K562 (cell line): ENCODE measurements at regions not wholly inside any gene's neighbourhood (a gene's known extent, or its start where the extent isn't known, plus 50 kb on each side); places are given as distances from the start of the nearest gene placed in this dataset.

ENCODE experiments used
- ARID1B ChIP-seq: fragments of 450-650 bp; IDR thresholded peaks from 2 replicates; pipeline ENCODE4 v1.6.1; 2016; ENCODE audit warnings: antibody characterized with exemption, mild to moderate bottlenecking, inconsistent platforms
- EP300 ChIP-seq: IDR thresholded peaks from 2 replicates; pipeline ENCODE4 v1.6.1; 2012; ENCODE audit warnings: low read length, improper control_type of control experiment
- ETV1 ChIP-seq: fragments of 450-650 bp; conservative IDR thresholded peaks from 2 replicates; pipeline ENCODE4 v1.6.1; 2016; ENCODE audit warnings: missing genetic modification characterization, control low read depth, low read depth, missing compliant biosample characterization
- HDAC8 ChIP-seq: fragments of 450-650 bp; IDR thresholded peaks from 2 replicates; pipeline ENCODE4 v1.6.1; 2016; ENCODE audit warnings: mild to moderate bottlenecking, missing genetic modification characterization, moderate library complexity, missing compliant biosample characterization
- IRF9 ChIP-seq: fragments of 450-650 bp; IDR thresholded peaks from 2 replicates; pipeline ENCODE4 v1.6.1; 2016; ENCODE audit warnings: missing biosample characterization, missing genetic modification characterization
- JUND ChIP-seq, 2 experiments: IDR thresholded peaks; 2 replicates in 1 of 2; 3 replicates in 1 of 2; pipeline ENCODE4 v1.6.1; 2011; ENCODE audit warnings: borderline replicate concordance in 2 of 2, low read depth in 2 of 2, low read length in 2 of 2, improper control_type of control experiment in 1 of 2, missing biosample characterization in 1 of 2, missing genetic modification characterization in 1 of 2, missing genetic modification reagents in 1 of 2
- MXI1 ChIP-seq: IDR thresholded peaks from 2 replicates; pipeline ENCODE4 v1.6.1; 2011; ENCODE audit warnings: low read depth, mild to moderate bottlenecking, improper control_type of control experiment, low read length
- NCOR1 ChIP-seq: fragments of 450-650 bp; IDR thresholded peaks from 2 replicates; pipeline ENCODE4 v1.6.1; 2016; ENCODE audit warnings: mild to moderate bottlenecking, moderate library complexity
- NR4A1 ChIP-seq, 2 experiments: fragments of 250-450 bp in 1 of 2; fragments of 450-650 bp in 1 of 2; sonication (Bioruptor Pico) in 1 of 2; IDR thresholded peaks; 2 replicates each; pipeline versions ENCODE4 v1.4.0 to v1.6.1; 2016 to 2020; ENCODE audit warnings: mild to moderate bottlenecking in 2 of 2, missing compliant biosample characterization in 1 of 2, missing genetic modification characterization in 1 of 2, moderate library complexity in 1 of 2
- SMARCA4 ChIP-seq: fragments of 450-650 bp; IDR thresholded peaks from 2 replicates; pipeline ENCODE4 v1.6.1; 2016
- ZBTB43 ChIP-seq: sonication (generic); formaldehyde crosslinking; IDR thresholded peaks from 2 replicates; pipeline ENCODE4 v1.8.0; 2023; ENCODE audit warnings: mild to moderate bottlenecking, missing genetic modification reagents
- ZNF395 ChIP-seq: fragments of 200-800 bp; sonication (Bioruptor generic); IDR thresholded peaks from 2 replicates; pipeline ENCODE4 v1.6.1; 2017; ENCODE audit warnings: missing genetic modification characterization, missing compliant biosample characterization
- ZNF398 ChIP-seq: fragments of 250-450 bp; sonication (Bioruptor Pico); IDR thresholded peaks from 2 replicates; pipeline ENCODE4 v1.8.0; 2021; ENCODE audit warnings: moderate library complexity, mild to moderate bottlenecking, inconsistent platforms

- TF ChIP-seq ZBTB43 (no peak), ARID1B (peak; percentile 77), ZNF395 (CRISPR knock-in tag) (peak; percentile 27; the same call in 1 of the 2 replicates), ETV1 (0 out of 2 replicates have a peak, but pooled peaks have one; percentile 17), NCOR1 (peak; percentile 55), ZNF398 (0 out of 2 replicates have a peak, but pooled peaks have one; percentile 22), IRF9 (tag) (0 out of 2 replicates have a peak, but pooled peaks have one; percentile 52), HDAC8 (tag) (0 out of 2 replicates have a peak, but pooled peaks have one; percentile 51), EP300 (peak; percentile 60; the same call in 1 of the 2 replicates), MXI1 (no peak), JUND (IDR thresholded peaks at IDR 0.05; ENCODE audit: borderline replicate concordance, low read depth, low read length) (no peak), JUND (tag; IDR thresholded peaks at IDR 0.05; ENCODE audit: borderline replicate concordance, low read depth, low read length) (peak; percentile 10; the same call in 1 of the 3 replicates), SMARCA4 (peak; percentile 64; the same call in 1 of the 2 replicates), NR4A1 (CRISPR knock-in tag; IDR thresholded peaks at IDR 0.05) (no peak), NR4A1 (tag; IDR thresholded peaks at IDR 0.05) (peak; percentile 80)
These were observed 66.9 kb upstream of the ZNF746 start (continued) for GRCh38 chr7:149564340-149565095.
